H1 (cell line): ENCODE measurements at regions not wholly inside any gene's neighbourhood (a gene's known extent, or its start where the extent isn't known, plus 50 kb on each side); places are given as distances from the start of the nearest gene placed in this dataset.

Experiments used
- CTCF ChIA-PET: fragments of 300-600 bp; sonication (Branson Sonifier 250); formaldehyde crosslinking; loops from one replicate; lab custom pipeline; 2021; ENCODE audit not compliant: partially characterized antibody; lab: Charles Lee
- POLR2A ChIA-PET: fragments of 300-600 bp; sonication (Branson Sonifier 250); formaldehyde crosslinking; loops from one replicate; lab custom pipeline; 2021; ENCODE audit warnings: inconsistent platforms; ENCODE audit not compliant: partially characterized antibody; lab: Charles Lee
- DNase-seq, 2 experiments: peaks; one replicate each; pipeline versions ENCODE4 v3.0.0 to v3.0.0-alpha.2; 2010 to 2022; ENCODE audit warnings: low spot score in 2 of 2, low read depth in 1 of 2, mixed read lengths in 1 of 2
- FAIRE-seq: peaks from 2 replicates; lab custom pipeline; 2011; peaks lifted over from hg19 to GRCh38; lab: Jason Lieb, UNC
- H2AFZ ChIP-seq: 2 replicates; pipeline ENCODE4 v1.8.1; 2012; ENCODE audit warnings: low read length, inconsistent platforms
- H2AK5ac ChIP-seq: 2 replicates; pipeline ENCODE4 v1.6.1; 2013; ENCODE audit warnings: low read depth, low read length
- H2BK120ac ChIP-seq: replicated peaks from 2 replicates; pipeline ENCODE3; 2013; ENCODE audit warnings: low read depth, low read length, inconsistent platforms
- H2BK12ac ChIP-seq: 2 replicates; pipeline ENCODE4 v1.6.1; 2013; ENCODE audit warnings: low read depth, low read length
- H2BK15ac ChIP-seq: 2 replicates; pipeline ENCODE4 v1.6.1; 2013; ENCODE audit warnings: low read length
- H2BK20ac ChIP-seq: 2 replicates; pipeline ENCODE4 v1.6.1; 2013; ENCODE audit warnings: low read length
- H2BK5ac ChIP-seq: 2 replicates; pipeline ENCODE4 v1.6.1; 2013; ENCODE audit warnings: low read depth, low read length
- H3K14ac ChIP-seq: 2 replicates; pipeline ENCODE4 v1.6.1; 2013; ENCODE audit warnings: inconsistent platforms; ENCODE audit not compliant: insufficient read length
- H3K18ac ChIP-seq: 2 replicates; pipeline ENCODE4 v1.6.1; 2013; ENCODE audit warnings: low read length; ENCODE audit errors: extremely low read depth
- H3K23ac ChIP-seq: 2 replicates; pipeline ENCODE4 v1.6.1; 2013; ENCODE audit warnings: inconsistent platforms; ENCODE audit not compliant: insufficient read length
- H3K23me2 ChIP-seq: 2 replicates; pipeline ENCODE4 v1.6.1; 2013; ENCODE audit warnings: low read depth, low read length
- H3K27ac ChIP-seq: 2 replicates; pipeline ENCODE4 v1.6.1; 2011; ENCODE audit warnings: low read depth, low read length, inconsistent platforms
- H3K27me3 ChIP-seq, 4 experiments: replicated peaks in 1 of 4; 1 replicate in 1 of 4; 2 replicates in 3 of 4; pipeline versions ENCODE4 v1.6.1 to v1.8.1; 2011 to 2013; ENCODE audit warnings: low read length in 3 of 4, mild to moderate bottlenecking in 3 of 4, inconsistent platforms in 2 of 4, mixed read lengths in 2 of 4, moderate library complexity in 1 of 4; ENCODE audit not compliant: control insufficient read depth in 3 of 4, insufficient read depth in 3 of 4; ENCODE audit errors: extremely low read depth in 1 of 4
- H3K36me3 ChIP-seq, 4 experiments: 2 replicates each; pipeline versions ENCODE4 v1.6.1 to v1.8.1; 2011 to 2013; ENCODE audit warnings: mild to moderate bottlenecking in 4 of 4, low read length in 3 of 4, moderate library complexity in 2 of 4, control low read depth in 1 of 4, inconsistent platforms in 1 of 4; ENCODE audit not compliant: insufficient read depth in 4 of 4, control insufficient read depth in 2 of 4
- H3K4ac ChIP-seq: replicated peaks from 2 replicates; pipeline ENCODE3; 2013; ENCODE audit warnings: low read length, low read depth, mixed read lengths, inconsistent platforms; ENCODE audit not compliant: insufficient read length
- H3K4me1 ChIP-seq, 4 experiments: replicated peaks in 1 of 4; 1 replicate in 1 of 4; 2 replicates in 3 of 4; pipeline versions ENCODE4 v1.6.1 to v1.8.1; 2011 to 2013; ENCODE audit warnings: low read length in 3 of 4, inconsistent platforms in 2 of 4, mixed read lengths in 1 of 4; ENCODE audit not compliant: insufficient read depth in 4 of 4, control insufficient read depth in 3 of 4
- H3K4me2 ChIP-seq, 2 experiments: 2 replicates each; pipeline versions ENCODE4 v1.6.1 to v1.8.1; 2011 to 2013; ENCODE audit warnings: low read depth in 2 of 2, low read length in 2 of 2, control low read depth in 1 of 2, inconsistent platforms in 1 of 2, mild to moderate bottlenecking in 1 of 2; ENCODE audit not compliant: insufficient read depth in 1 of 2
- H3K4me3 ChIP-seq, 4 experiments: fragments of 200-600, 300-600 bp in 1 of 4; sonication (generic), shearing (Covaris generic), sonication (Bioruptor Twin) in 1 of 4; 2 replicates each; pipeline versions ENCODE4 v1.5.1 to v1.8.1; 2011 to 2016; ENCODE audit warnings: low read length in 4 of 4, low read depth in 3 of 4, control low read depth in 2 of 4, inconsistent platforms in 2 of 4, mild to moderate bottlenecking in 2 of 4, mixed read lengths in 1 of 4, moderate library complexity in 1 of 4; ENCODE audit not compliant: insufficient read depth in 2 of 4; ENCODE audit errors: extremely low read depth in 1 of 4
- H3K56ac ChIP-seq: replicated peaks from 2 replicates; pipeline ENCODE3; 2013; ENCODE audit warnings: low read depth, mild to moderate bottlenecking, mixed read lengths, low read length, inconsistent platforms; ENCODE audit not compliant: insufficient read length
- H3K79me1 ChIP-seq: 2 replicates; pipeline ENCODE4 v1.6.1; 2013; ENCODE audit warnings: low read depth, low read length, control low read depth
- H3K79me2 ChIP-seq, 2 experiments: 2 replicates each; pipeline versions ENCODE4 v1.6.1 to v1.8.1; 2012 to 2013; ENCODE audit warnings: low read length in 2 of 2, mild to moderate bottlenecking in 2 of 2, inconsistent platforms in 1 of 2; ENCODE audit not compliant: insufficient read depth in 2 of 2, control insufficient read depth in 1 of 2
- H3K9ac ChIP-seq, 4 experiments: replicated peaks in 1 of 4; 1 replicate in 1 of 4; 2 replicates in 3 of 4; pipeline versions ENCODE4 v1.6.1 to v1.8.1; 2011 to 2013; ENCODE audit warnings: low read depth in 3 of 4, low read length in 3 of 4, control low read depth in 2 of 4, mild to moderate bottlenecking in 2 of 4, moderate library complexity in 2 of 4, inconsistent platforms in 1 of 4; ENCODE audit errors: extremely low read depth in 1 of 4
- H3K9me3 ChIP-seq, 2 experiments: 2 replicates each; pipeline versions ENCODE4 v1.6.1 to v1.8.1; 2012 to 2013; ENCODE audit warnings: mild to moderate bottlenecking in 2 of 2, moderate library complexity in 2 of 2, control low read depth in 1 of 2, inconsistent platforms in 1 of 2, low read depth in 1 of 2, low read length in 1 of 2, mixed read lengths in 1 of 2; ENCODE audit not compliant: insufficient read depth in 2 of 2
- H4K20me1 ChIP-seq, 2 experiments: replicated peaks in 1 of 2; 2 replicates each; pipeline versions ENCODE3 to v1.8.1; 2011 to 2013; ENCODE audit warnings: inconsistent platforms in 2 of 2, low read length in 2 of 2, mild to moderate bottlenecking in 1 of 2; ENCODE audit not compliant: insufficient read depth in 2 of 2, control insufficient read depth in 1 of 2
- H4K5ac ChIP-seq: 2 replicates; pipeline ENCODE4 v1.6.1; 2013; ENCODE audit warnings: low read length, low read depth, mixed read lengths, inconsistent platforms; ENCODE audit not compliant: insufficient read length
- H4K8ac ChIP-seq: 2 replicates; pipeline ENCODE4 v1.8.0; 2013; ENCODE audit warnings: mild to moderate bottlenecking, moderate library complexity, low read length, inconsistent platforms; ENCODE audit not compliant: insufficient read depth; ENCODE audit errors: extremely low read depth
- H4K91ac ChIP-seq: replicated peaks from 2 replicates; pipeline ENCODE3; 2013; ENCODE audit warnings: low read length, mixed read lengths, inconsistent platforms; ENCODE audit not compliant: insufficient read length
- CTCF ChIP-seq, 3 experiments: IDR thresholded peaks; 1 replicate in 2 of 3; 2 replicates in 1 of 3; pipeline versions ENCODE4 v1.5.1 to v1.6.1; 2011; ENCODE audit warnings: low read length in 3 of 3, mild to moderate bottlenecking in 3 of 3, inconsistent platforms in 2 of 3, low read depth in 1 of 3, moderate library complexity in 1 of 3; ENCODE audit not compliant: insufficient read depth in 1 of 3; ENCODE audit errors: control extremely low read depth in 1 of 3
- POLR2AphosphoS5 ChIP-seq: IDR thresholded peaks from 2 replicates; pipeline ENCODE4 v1.6.1; 2011; ENCODE audit warnings: low read depth, low read length
- RAD21 ChIP-seq, 2 experiments: IDR thresholded peaks in 1 of 2; conservative IDR thresholded peaks in 1 of 2; 2 replicates each; pipeline ENCODE4 v1.6.1; 2011; ENCODE audit warnings: low read depth in 2 of 2, low read length in 2 of 2, improper control_type of control experiment in 1 of 2, inconsistent platforms in 1 of 2, mild to moderate bottlenecking in 1 of 2, moderate library complexity in 1 of 2
- WGBS, 2 experiments: shearing (Covaris generic) in 1 of 2; methylation state at CpG; one replicate each; pipeline versions ENCODE4 v1.1.6 to v1.1.7; 2013 to 2015; ENCODE audit warnings: low lambda C conversion rate in 2 of 2, mixed read lengths in 2 of 2, inconsistent platforms in 1 of 2, low coverage in 1 of 2, missing lambda C conversion rate in 1 of 2; ENCODE audit not compliant: insufficient replicate concordance in 2 of 2, insufficient coverage in 1 of 2, insufficient read length in 1 of 2; ENCODE audit errors: extremely low coverage in 1 of 2, missing lambda C conversion rate in 1 of 2; 5-methylcytosine and 5-hydroxymethylcytosine counted together

- Histone ChIP-seq H3K27ac (no peak overlapping the region), H3K4me1 (peaks cover 0 to 7% (median 2%) of the 10 kb centered on the region in 4 experiments; a peak in 4 of 7 replicates)
- CTCF ChIA-PET = interaction anchor here (0.6 to 2.1 kb wide), 11 partner anchors 10 to 234 kb away, joined by 3 to 9 read pairs (median 4); no protein-coding TSS in a partner anchor
These were observed 112.5 kb upstream of the ATP6AP2 start for GRCh38 chrX:40468033-40468846.

More at GRCh38 chrX:40468033-40468846, 112.5 kb upstream of the ATP6AP2 start:
- Histone ChIP-seq H2AFZ (no peak overlapping the region), H4K20me1 (no peaks in the 10 kb centered on the region), H3K9ac (no peak overlapping the region), H3K4ac (no peak overlapping the region), H2BK120ac (no peak overlapping the region), H2BK15ac (no peak overlapping the region), H2BK12ac (peak overlapping the region; percentile 35; the same call in 1 of the 2 replicates), H3K79me2 (no peaks in the 10 kb centered on the region), H3K4me2 (no peak overlapping the region), H3K79me1 (no peaks in the 10 kb centered on the region), H3K36me3 (no peaks in the 10 kb centered on the region), H2BK20ac (no peak overlapping the region), H3K23me2 (no peaks in the 10 kb centered on the region), H4K91ac (peak overlapping the region; percentile 18), H3K18ac (no peak overlapping the region), H3K56ac (no peak overlapping the region), H2BK5ac (no peak overlapping the region), H2AK5ac (no peak overlapping the region), H3K14ac (no peak overlapping the region), H4K5ac (no peak overlapping the region), H3K27me3 (no peaks in the 10 kb centered on the region), H3K4me3 (no peak overlapping the region), H3K9me3 (no peaks in the 10 kb centered on the region), H4K8ac (no peak overlapping the region), H3K23ac (no peak overlapping the region)
- no peak for DNase-seq
- WGBS, 2 experiments = 93% methylated on average over 4 of the region's 5 CpGs; no CpG with 5 or more reads in 1 of the 2 experiments
- TF ChIP-seq RAD21 (IDR thresholded peaks at IDR 0.05 in 1 of 2, conservative IDR thresholded peaks at IDR 0.05 in 1 of 2; ENCODE audit: low read depth in 2 of 2, low read length in 2 of 2) = peak; percentile 70 to 75
- peak; percentile 25 to 38 (median 31) for TF ChIP-seq CTCF (IDR thresholded peaks at IDR 0.05; ENCODE audit: control extremely low read depth in 1 of 3, insufficient read depth in 1 of 3, low read depth in 1 of 3, low read length in 3 of 3)
- no peak for TF ChIP-seq POLR2AphosphoS5
- peak; percentile 93 for FAIRE-seq
- POLR2A ChIA-PET = no interaction called here
